NCI-H524 treated with DMSO at 0.1 percent for 48 hours (cell line): ENCODE measurements at regions not wholly inside any gene's neighbourhood (a gene's known extent, or its start where the extent isn't known, plus 50 kb on each side); places are given as distances from the start of the nearest gene placed in this dataset.
A peak's percentile ranks its signal among the peaks of the same experiment; 100 is the strongest.
"Not testable (repeated sequence)": the region's sequence is repeated elsewhere in the genome, so short reads cannot be mapped to it uniquely, and the experiment has no call there.

Experiments
- DNase-seq: peaks from one replicate; lab custom pipeline; 2025; lab: John Stamatoyannopoulos, UW

DNA sequence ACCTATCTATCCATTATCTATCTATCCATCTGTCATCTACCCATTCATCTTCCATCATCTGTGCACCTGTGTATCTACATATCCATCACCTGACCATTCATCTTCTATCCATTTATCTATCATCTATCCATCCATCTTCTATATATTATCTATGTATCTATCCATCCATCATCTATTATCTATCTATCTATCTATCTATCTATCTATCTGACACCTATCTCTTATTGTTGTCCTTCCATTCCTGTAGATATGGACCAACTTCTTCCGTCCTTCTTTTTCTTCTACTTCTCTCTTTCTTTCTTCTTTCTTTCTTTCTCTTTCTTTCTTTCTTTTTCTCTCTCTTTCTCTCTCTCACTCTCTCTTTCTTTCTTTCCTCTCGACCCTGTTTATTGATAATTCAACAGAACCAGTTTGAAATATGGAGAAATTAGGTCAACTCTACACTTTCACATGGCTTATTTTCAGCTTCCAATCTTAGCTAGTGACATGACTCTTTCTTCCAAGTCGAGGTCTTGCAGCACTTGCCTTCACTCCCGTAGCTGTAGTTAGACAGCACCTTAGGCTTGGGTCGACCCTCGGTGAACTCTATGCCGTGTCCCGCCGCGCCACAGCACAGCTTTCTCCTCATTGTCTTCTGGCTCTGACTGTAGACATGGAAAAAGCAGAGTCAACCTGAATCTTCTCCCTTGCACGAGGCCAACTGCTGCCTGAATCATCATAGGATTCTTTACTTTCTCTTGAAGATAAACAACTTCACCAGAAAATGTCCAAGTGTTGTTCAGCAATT lies 110.4 kb upstream of the EXOC2 start:
- DNase-seq, result no peak

DNA sequence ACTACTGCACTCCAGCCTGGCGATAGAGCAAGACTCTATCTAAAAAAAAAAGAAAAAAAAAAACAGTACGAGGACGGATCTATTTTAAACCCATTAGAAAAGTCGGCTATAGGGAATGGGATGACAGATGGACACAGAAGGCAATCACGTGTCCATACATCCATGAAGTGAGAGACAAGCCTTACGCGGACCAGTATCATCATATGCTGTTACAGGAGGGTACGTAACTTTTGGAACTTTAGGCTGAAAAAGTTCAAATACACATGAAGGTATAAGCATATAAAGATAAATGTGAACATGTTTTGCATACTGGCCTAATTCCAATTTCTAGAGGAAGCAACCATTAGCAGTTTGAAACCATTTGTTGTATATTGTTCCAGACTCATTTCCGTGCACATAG lies 109.8 kb upstream of the EXOC2 start:
- no peak for DNase-seq

DNA sequence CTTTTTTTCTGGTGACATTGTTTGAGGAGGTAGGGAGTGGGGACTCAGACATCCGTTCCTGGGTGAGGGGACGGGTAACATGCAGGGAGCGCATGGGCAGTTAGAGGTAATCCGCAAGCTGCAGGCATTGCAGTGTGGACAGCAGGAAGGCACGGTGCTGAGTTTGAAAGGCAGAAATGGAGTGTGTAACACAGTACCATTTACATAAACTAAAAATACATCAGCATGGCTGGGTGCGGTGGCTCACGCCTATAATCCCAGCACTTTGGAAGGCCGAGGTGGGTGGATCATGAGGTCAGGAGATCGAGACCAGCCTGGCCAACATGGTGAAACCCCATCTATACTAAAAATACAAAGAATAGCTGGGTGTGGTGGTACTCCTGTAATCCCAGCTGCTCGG lies 109.3 kb upstream of the EXOC2 start:
- not testable (repeated sequence) for DNase-seq

DNA sequence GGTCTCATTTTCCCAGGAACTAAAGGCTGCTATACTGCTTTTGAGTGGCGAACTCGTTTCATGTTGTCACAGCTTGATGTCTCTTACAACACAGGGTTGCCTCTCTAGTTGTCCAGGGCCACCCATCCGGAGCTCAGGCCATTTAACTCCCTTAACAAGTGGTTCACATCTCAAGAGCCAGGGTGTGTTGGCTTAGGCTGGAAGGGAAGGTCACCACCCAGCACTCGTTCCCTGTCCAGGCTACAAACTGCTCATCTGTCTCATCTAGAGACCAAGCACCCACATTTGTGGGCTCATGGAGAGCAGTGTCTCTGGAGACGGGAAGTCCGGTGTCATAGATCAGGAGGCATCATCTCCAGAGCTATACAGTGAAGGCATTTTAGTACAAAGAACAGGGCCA lies 106.8 kb upstream of the EXOC2 start:
- no peak for DNase-seq

DNA sequence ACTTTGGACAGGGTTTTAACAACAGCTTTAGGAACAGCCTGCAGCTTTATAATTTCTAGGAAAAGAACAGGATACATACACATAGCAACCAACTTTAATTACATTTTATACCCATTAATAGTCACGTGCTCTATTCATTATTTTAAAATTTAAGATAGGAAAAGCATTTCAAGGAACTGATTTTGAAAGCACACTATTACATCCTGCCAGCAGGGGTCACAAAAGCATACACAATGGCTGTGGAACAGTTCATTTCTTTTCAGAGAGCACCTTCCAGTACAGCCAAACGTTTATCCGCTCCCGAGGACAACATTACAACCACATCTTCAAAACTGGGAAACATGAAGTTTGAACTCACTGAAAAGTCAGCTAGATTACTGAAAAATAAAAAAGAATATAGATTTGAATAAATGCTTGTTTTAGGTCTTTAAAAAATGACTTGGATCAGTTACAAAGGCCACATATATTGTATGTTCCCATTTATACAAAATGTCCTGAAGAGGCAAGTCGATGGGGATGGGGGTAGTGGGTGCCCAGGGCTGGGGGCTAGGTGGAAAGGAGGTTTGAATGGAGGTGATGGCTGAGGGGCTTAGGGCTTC lies 104.6 kb upstream of the EXOC2 start:
- peak; percentile 19 for DNase-seq

DNA sequence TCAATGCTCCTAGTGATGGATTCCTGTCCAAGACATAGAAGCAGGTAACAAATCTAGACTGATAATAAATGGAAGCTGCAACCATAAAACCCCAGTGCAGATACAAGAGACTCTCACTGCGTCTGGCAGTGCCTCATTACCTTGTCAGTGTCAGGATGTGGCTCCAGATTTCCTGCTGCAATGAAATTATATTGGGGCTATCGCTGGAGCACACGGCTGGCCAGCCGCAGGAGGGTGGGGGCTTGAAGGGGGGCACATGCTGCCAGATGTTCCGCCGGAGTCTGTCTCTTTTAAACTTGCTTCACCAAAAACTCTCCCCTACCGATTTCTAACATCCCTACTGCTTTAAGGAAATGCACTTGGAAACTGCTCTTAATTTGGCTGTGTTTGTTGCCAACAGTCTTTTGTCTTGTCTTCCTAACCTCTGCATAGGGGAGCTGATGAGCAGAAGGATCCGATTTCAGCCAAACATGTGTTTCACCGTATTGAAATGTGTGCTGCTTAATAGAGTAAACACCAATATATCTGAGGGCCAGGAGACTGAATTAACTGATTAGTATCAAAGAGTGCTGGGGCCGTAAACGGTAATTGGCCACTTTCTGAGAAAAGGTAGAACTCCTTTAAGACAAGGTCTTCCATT lies 102.2 kb upstream of the EXOC2 start:
- DNase-seq, result no peak

DNA sequence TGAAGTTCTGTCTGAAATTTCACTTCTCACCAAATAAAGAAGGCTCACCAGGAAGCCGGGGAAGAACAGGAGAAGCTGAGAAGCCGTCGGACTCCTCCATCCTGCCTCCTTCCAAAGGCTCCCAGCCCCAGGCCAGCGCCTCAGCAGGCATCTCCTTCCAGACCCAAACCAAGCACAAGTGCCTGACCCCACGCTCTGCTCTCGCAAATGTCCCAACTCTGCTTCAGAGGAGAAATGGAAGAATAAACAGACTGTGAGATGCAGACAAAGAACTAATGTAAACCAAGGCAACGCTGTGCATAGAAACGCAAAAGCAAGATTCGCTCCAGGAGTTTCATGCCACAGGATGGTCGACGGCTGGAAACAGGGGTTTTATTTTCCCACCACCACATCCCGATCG lies 100.3 kb upstream of the EXOC2 start:
- no peak for DNase-seq

DNA sequence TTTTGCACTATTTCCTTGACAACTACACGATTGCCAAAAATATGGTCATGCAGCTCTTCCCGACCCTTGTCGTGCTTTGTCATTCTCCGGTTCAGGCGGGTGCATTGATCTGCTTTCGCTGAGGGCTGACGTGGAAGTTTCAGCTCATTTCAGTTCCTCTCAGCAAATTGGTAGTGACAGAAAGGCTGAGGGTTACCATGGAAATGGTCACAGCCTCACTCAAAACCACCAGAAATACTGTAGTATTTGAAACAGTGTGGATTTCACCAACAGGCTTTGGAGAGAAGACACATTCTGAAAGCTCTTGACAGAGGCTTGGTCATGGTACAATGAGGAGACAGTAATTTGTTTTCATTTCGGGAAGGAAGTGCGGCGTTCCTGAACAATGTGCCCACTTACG lies 99.7 kb upstream of the EXOC2 start:
- DNase-seq, result no peak

DNA sequence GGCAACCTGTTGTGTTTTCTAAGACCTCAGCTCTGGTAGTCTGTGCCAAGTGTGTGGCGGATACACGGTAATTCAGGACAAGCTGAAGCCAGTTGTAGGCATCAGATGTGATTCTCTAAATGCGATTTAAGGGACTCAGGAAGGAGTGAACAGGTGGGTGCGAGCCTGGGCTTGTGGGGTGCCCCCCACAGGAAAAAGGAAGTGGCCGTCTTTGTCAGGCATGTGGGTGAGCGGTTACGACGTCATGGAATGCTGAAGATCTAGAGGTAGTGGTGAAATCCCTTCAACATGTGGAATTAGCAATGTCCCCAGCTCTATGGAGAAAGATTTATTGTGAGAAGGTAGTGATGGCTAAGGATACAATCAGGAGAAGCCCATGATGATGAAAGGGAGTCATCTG lies 95.1 kb upstream of the EXOC2 start:
- no peak for DNase-seq

DNA sequence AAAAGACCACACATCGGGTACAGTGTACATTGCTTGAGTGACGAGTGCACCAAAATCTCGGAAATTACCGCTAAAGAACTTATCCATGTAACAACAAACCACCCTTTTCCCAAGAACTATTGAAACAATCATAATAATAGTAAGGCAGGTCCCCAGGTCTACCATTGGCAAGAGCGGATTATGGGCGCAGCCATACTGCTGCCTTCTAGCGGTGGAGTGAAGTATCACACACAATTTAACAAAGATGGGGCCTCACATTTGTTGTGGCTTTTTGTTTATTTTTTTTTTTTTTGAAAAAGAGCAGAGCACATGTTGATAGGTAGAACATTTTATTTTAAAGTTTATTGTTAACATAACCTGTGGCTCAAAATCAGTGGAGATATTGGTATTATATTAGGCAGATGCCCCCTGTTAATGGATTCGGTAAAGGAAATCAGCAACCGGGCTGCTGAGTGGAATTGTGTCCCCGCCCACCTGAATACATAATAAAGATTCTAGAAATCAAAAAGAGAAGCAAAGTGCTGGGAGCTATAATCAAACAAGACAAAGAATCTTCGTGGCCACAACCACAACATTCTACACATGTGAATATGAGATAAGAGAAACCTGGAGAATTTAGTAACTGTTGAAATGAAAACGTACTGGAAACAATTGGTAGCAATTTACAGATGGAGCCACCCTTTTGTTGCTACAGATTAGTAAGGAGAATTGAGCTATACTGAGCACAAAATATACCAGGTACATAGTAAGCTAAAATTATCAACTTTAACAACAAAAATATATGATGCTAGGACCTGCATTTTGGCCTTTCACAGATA lies 94.2 kb upstream of the EXOC2 start:
- DNase-seq, result no peak

DNA sequence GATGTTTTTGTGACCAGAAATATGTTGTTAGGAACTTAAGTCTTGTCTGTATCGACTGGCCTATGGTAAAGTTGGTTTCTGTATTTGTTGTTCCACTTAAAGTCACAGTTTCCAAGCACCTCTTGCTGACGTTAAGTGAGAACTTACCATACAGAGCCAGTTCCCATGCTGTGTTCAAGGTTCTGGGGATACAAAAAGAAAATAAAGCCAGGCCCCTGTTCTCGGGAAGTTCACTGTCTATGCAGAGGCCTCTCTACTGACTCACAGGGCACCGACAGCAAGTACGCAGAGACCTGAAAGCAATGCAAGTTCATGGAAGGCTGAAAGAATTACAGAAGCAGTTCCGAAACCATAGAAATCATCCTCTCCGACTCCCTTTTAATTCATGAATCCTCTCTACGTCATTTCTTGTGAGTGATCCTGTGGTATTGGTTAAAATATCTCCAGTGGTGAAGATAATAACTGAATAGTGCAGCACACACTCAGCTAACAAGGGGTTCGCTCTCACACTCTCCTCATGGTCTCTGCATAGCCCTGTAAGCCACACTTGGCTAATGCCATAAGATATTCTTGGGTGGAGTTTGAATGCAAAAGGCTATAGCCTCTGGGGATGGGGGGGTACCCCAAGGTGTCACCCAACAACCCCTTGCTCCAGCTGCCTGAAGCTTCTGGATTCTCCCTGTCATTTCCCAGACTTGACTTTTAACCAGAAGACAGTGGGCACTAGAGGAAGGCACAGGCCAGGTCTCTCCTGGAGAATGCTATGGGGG lies 91.2 kb upstream of the EXOC2 start:
- no peak for DNase-seq

DNA sequence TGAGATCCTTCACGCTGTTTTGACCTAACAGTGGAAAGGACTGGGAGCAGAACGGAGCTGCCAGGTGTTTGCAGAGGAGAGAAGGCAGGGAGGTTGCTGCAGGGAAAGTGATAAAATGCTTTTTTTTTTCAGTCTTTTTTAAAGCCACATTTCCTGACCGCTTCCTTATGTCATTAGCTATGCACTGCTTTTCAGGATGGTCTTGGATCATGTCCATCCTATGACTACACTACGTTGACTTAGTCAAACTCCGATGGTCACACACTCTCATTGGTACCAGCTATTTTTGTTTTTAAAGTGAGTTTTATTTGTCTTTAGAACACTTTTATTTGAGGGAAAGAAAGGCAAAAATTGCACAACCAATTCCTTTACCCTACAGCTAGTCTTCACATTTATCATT lies 89.2 kb upstream of the EXOC2 start:
- no peak for DNase-seq

DNA sequence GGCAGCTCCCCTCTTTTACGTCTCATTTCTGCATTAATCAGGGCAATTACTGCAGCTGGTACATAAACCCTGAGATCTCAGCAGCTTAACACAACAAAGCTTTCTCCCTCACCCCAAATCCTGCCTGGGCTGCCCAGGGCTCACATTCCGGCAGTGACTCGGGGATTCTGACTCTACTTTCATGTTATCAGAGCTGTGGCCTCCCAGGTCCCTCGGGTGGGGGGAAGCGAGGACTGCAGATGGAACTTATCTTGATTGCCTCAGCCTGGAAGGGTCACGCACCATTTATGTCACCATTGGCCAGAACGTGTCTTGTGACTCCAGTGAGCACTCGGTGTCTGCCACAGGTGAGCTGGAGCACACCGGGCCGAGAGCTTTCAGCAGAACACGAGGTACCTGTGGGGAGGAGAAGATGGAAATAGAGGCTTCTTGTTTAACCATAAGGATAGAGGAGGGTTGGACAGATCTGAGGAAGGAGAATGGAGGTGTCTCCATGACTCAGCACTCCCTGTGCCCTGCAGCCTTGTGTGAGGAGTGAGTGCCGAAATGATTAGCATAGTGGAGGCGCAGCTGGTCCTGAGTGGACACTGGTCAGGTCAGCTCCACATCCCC lies 88.5 kb upstream of the EXOC2 start:
- no peak for DNase-seq

DNA sequence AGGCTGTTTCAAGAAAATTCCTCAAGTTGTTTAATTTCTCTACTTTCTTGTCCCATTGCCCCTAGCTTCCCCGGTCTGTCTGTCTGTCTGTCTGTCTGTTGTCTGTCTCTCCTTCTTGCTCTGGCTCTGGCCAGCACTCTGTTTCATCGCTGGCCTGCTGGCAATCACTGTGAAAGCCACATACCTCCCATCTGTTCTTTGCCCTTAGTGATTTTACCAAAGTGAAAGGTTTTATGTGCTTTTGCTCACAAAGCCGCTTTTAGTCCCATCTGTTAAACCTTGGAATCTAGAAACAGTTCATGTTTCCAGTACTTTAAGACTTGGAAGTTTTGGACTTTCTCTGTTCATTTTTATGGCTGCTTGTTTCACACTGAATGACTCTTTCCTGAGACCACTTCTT lies 87.8 kb upstream of the EXOC2 start:
- DNase-seq, result no peak

DNA sequence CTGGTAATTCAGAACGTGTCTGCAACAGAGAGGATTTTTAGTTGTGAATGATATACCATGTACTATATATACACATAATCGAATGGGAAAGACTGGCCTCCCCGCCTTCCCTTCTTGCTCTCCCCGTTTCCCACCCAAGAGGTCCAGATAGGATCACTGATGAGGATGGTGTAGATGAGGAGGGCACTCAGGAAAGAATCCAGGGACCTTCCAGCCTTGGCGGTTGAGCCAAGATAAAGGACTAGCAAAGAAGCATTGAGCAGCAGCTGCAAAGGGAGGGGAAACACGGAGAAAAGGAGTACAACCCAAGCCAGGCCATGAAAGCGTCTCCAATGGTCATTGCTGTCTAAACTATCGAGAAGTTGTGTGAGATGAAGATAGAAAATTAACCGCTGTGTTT lies 84.0 kb upstream of the EXOC2 start:
- no peak for DNase-seq

DNA sequence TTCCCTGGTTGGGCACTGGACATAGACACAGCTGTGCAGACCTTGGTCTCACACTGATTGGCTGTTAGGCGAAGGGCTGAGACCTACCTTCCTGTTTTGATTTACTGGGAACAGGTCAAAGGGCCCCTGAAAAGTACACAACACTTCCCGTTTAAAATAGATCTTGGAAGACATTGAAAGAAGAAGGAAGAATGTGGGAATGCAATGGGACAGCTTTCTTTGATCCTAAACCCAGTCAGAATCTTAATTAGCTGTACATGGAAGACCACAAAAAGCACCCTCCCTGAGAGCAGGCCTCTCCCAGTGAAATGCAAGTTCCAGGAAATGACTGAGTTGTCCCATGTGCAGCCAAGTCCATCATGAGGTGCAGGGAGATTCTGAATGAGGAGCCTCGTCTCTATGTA lies 83.6 kb upstream of the EXOC2 start:
- DNase-seq, result no peak

DNA sequence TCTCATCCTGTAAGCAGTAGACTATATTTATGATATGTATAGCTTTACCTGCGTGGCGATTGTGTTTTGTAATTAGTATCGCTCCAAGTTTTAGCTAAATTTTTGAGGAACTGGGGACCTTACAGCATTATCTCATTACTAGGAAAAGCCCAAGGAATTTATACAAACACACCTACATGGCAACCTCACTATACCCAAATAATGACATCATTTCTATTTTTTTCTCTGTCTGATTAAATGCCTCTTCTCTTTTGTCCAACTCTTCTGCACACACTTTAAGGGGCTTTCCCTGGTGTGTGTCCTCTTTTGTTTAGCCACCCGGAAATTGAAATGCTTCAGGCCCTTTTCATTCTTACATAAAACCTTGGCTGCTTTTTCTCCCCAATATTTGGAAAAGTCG lies 82.9 kb upstream of the EXOC2 start:
- no peak for DNase-seq

DNA sequence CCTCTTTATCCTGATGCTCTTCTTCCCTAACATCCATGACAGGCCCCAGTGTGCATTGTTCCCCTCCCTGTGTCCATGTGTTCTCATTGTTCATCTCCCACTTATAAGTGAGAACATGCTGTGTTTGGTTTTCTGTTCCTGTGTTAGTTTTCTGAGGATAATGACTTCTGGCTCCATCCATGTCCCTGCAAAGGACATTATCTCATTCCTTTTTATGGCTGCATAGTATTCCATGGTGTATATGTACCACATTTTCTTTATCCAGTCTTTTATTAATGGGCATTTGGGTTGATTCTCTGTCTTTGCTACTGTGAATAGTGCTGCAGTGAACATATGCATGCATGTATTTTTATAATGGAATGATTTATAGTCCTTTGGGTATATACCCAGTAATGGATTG lies 78.7 kb upstream of the EXOC2 start:
- not testable (repeated sequence) for DNase-seq

DNA sequence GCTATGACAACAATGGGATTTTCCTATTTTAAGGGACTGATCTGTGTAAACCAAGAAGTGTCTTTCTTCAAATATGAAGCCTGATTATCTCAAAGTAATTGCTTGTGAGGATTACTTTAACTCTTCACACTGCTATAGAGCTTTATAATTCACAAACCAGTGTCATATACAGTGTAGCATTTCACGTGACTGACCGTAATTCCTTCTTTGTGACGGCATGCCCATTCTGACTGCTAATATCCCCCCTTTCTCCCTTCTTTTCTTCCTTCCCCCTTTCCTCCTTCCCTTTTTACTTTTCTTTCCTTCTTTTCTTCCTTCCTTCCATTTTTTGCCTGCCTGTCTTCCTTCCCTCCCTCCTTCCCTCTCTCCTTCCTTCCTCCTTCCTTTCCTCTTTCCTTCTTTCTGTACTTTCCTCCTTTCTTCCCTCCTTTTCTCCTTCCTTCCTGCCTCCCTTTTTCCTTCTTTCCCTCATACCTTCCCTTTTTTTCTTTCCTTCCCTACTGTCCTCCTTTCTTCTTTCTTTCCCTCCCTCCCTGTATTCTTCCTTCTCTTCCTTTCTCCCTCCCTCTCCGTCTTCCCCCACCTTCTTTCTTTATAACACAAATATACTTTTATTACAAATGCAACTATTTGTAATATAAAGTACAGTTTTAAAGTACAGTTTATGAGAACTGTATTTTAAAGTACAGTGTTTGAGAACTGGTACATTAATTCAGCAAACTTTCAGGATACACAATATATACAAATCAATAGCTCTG lies 75.0 kb upstream of the EXOC2 start:
- DNase-seq, result no peak

DNA sequence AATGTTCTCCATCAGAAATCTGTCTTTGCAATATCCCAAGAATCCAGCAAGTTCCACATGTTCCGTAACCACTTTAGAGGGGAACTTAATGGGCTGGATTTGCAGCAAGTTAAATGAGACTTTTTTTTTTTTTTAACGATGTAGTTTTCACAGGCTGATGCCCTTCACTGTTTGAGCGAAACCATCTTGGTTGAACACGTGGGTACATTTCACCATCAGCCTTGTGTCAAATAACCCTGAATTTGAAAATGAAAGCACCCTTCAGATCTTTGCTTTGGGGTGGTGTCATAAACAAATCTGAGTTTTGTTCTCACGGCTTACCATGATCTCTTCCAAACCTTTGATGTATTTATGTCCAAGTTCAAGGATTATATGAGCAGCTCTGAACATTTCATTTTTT lies 73.7 kb upstream of the EXOC2 start:
- no peak for DNase-seq

DNA sequence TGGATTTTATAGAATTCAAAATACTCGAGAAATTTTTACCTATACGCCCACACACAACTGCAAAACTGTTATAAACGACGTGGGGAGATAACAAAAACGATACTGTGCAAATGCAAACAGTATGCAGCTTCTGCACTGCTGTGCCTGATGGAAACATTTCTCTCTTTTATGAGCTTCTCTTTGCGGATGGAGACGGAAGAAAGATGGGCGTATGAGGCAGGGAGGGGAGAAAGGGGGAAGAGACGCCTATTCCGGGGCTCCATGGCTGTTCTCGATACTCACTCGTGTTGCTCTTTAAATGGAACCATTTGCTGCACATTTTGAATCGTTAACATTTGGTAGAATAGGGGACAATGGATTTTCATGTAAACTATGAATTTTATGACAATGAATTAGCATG lies 69.1 kb upstream of the EXOC2 start:
- no peak for DNase-seq
